ENCODE measurements at regions not wholly inside any gene's neighbourhood (a gene's known extent, or its start where the extent isn't known, plus 50 kb on each side); places are given as distances from the start of the nearest gene placed in this dataset.

DNA sequence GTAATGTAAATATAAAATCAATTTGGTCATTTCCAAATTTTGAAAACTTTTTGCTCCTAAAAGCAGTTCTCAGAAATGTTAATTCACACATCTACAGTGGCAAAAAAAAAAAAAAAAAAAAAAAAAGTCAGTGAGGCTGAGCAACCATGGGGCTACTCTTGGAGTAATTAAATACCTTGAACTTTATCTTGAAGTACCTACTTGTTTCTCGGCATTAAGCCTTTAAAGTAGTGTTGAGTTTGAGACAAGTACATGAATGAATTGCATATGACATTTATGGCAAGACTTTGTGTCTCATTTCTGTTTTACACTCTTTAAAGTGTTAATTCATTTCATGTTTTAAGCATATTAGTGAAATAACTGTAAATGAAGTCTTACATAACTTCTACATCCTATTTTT is 613.3 kb downstream of the XIRP2 start:
- ATAC-seq (no peak), DNase-seq (no peak)
- H3K27me3 Mint-ChIP-seq (ENCODE audit: low read depth in 2 of 2): no peaks in the 10 kb centered on the region
- H3K4me1 Mint-ChIP-seq: no peaks in the 10 kb centered on the region
- H3K9me3 ChIP-seq (ENCODE audit: control insufficient read depth, insufficient read depth, low read length): no peaks in the 10 kb centered on the region
- H3K36me3 ChIP-seq (ENCODE audit: control insufficient read depth, insufficient read depth, low read length): no peaks in the 10 kb centered on the region
- TF ChIP-seq, protein P1, sequence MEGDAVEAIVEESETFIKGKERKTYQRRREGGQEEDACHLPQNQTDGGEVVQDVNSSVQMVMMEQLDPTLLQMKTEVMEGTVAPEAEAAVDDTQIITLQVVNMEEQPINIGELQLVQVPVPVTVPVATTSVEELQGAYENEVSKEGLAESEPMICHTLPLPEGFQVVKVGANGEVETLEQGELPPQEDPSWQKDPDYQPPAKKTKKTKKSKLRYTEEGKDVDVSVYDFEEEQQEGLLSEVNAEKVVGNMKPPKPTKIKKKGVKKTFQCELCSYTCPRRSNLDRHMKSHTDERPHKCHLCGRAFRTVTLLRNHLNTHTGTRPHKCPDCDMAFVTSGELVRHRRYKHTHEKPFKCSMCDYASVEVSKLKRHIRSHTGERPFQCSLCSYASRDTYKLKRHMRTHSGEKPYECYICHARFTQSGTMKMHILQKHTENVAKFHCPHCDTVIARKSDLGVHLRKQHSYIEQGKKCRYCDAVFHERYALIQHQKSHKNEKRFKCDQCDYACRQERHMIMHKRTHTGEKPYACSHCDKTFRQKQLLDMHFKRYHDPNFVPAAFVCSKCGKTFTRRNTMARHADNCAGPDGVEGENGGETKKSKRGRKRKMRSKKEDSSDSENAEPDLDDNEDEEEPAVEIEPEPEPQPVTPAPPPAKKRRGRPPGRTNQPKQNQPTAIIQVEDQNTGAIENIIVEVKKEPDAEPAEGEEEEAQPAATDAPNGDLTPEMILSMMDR (IDR thresholded peaks at IDR 0.05): no peak
- H3K4me3 ChIP-seq (ENCODE audit: low read length): no peak overlapping the region
- no peak overlapping the region for H3K27ac Mint-ChIP-seq
- H3K27ac ChIP-seq (ENCODE audit: low read length): no peak overlapping the region
- intact Hi-C loops (cut with micrococcal nuclease): no loop called here
- no peaks in the 10 kb centered on the region for H3K36me3 Mint-ChIP-seq
- no peaks in the 10 kb centered on the region for H3K27me3 ChIP-seq (ENCODE audit: control insufficient read depth, insufficient read depth, low read length)
- no peaks in the 10 kb centered on the region for H3K4me1 ChIP-seq (ENCODE audit: control insufficient read depth, insufficient read depth, low read length)
- H3K9me3 Mint-ChIP-seq: peaks cover 3 to 12% of the 10 kb centered on the region in 2 donors
- no peak overlapping the region for H3K4me3 Mint-ChIP-seq
- 100% methylated on average over 1 of the region's 1 CpG for WGBS (ENCODE audit: insufficient coverage)

DNA sequence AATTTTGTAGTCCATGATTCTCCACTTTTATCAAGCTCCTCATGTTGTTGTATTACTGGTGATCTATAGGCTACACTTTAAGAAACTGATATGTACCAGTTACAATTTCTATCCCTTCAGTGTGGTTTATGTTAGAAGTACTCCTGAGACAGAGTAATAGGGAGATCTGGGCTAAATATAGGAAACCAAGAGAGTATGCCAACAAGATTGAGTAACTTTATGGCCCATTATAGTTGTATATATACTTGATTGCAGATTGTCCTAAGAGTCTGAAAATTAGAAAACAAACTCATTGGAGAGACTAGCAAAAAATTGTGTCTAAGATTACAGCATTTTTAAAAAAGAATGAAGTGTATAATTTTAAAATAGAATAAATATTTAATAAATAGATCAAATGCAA is 605.6 kb downstream of the XIRP2 start:
- H3K27ac ChIP-seq (ENCODE audit: low read length): no peak overlapping the region
- H3K27ac Mint-ChIP-seq: no peak overlapping the region
- no peaks in the 10 kb centered on the region for H3K4me1 Mint-ChIP-seq
- H3K4me3 ChIP-seq (ENCODE audit: low read length): no peak overlapping the region
- H3K36me3 ChIP-seq (ENCODE audit: control insufficient read depth, insufficient read depth, low read length): no peaks in the 10 kb centered on the region
- DNase-seq: no peak
- H3K4me3 Mint-ChIP-seq: no peak overlapping the region
- no peaks in the 10 kb centered on the region for H3K4me1 ChIP-seq (ENCODE audit: control insufficient read depth, insufficient read depth, low read length)
- intact Hi-C loops (cut with micrococcal nuclease): no loop called here
- H3K9me3 Mint-ChIP-seq: peaks cover 3 to 6% of the 10 kb centered on the region in 2 donors
- H3K9me3 ChIP-seq (ENCODE audit: control insufficient read depth, insufficient read depth, low read length): no peaks in the 10 kb centered on the region
- H3K36me3 Mint-ChIP-seq: no peaks in the 10 kb centered on the region
- H3K27me3 ChIP-seq (ENCODE audit: control insufficient read depth, insufficient read depth, low read length): no peaks in the 10 kb centered on the region
- TF ChIP-seq, protein P1 (IDR thresholded peaks at IDR 0.05): no peak
- no peak for ATAC-seq
- no peaks in the 10 kb centered on the region for H3K27me3 Mint-ChIP-seq (ENCODE audit: low read depth in 2 of 2)

DNA sequence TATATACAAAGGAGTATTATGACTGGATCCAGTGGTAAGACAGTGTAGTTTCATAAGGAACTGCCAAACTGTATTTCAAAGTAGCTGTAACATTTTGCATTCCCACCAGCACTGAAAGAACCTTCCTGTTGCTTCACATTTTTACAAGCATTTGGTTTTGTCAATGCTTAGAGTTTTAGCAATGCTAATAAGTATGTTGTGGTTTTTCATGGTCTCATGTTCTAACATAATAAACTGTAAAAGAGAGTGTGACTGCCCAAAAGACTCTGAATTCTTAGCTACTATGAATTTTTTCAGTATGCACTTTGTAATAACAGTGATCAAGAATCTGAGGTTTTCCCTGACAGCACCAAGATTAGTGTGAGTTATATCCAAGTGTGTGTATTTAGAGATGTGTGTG is 604.2 kb downstream of the XIRP2 start:
- Mint-ChIP-seq H3K27ac (no peak overlapping the region), H3K4me3 (no peak overlapping the region), H3K36me3 (no peaks in the 10 kb centered on the region), H3K9me3 (peaks cover 3 to 6% of the 10 kb centered on the region in 2 donors), H3K27me3 (ENCODE audit: low read depth in 2 of 2) (no peaks in the 10 kb centered on the region), H3K4me1 (no peaks in the 10 kb centered on the region)
- TF ChIP-seq, protein P1 (IDR thresholded peaks at IDR 0.05): no peak
- Histone ChIP-seq H3K4me3 (ENCODE audit: low read length) (no peak overlapping the region), H3K27me3 (ENCODE audit: control insufficient read depth, insufficient read depth, low read length) (no peaks in the 10 kb centered on the region), H3K27ac (ENCODE audit: low read length) (no peak overlapping the region), H3K9me3 (ENCODE audit: control insufficient read depth, insufficient read depth, low read length) (no peaks in the 10 kb centered on the region), H3K4me1 (ENCODE audit: control insufficient read depth, insufficient read depth, low read length) (no peaks in the 10 kb centered on the region), H3K36me3 (ENCODE audit: control insufficient read depth, insufficient read depth, low read length) (no peaks in the 10 kb centered on the region)
- DNase-seq (no peak), ATAC-seq (no peak)
- intact Hi-C loops (cut with micrococcal nuclease): no loop called here

DNA sequence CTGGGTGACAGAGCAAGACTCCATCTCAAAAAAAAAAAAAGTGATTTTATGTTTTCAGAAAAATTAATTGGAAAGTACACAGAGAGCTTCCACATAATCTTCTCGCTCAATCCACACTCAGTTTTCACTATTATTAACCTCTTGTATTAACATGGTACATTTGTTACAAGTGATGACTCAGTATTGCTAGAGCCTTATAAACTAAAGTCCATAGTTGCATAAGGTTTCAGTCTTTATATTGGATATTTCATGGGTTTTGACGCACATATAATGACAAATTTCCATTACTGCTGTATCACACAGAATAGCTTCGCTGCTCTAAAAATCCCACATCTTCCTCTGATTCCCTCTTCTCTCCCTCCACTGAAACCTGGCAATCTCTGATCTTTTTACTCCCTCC is 603.5 kb downstream of the XIRP2 start:
- Mint-ChIP-seq H3K27me3 (ENCODE audit: low read depth in 2 of 2) (no peaks in the 10 kb centered on the region), H3K9me3 (peaks cover 3% of the 10 kb centered on the region in 2 donors), H3K4me3 (no peak overlapping the region), H3K27ac (no peak overlapping the region), H3K4me1 (no peaks in the 10 kb centered on the region), H3K36me3 (no peaks in the 10 kb centered on the region)
- Histone ChIP-seq H3K27me3 (ENCODE audit: control insufficient read depth, insufficient read depth, low read length) (no peaks in the 10 kb centered on the region), H3K27ac (ENCODE audit: low read length) (no peak overlapping the region), H3K9me3 (ENCODE audit: control insufficient read depth, insufficient read depth, low read length) (no peaks in the 10 kb centered on the region), H3K4me1 (ENCODE audit: control insufficient read depth, insufficient read depth, low read length) (no peaks in the 10 kb centered on the region), H3K36me3 (ENCODE audit: control insufficient read depth, insufficient read depth, low read length) (no peaks in the 10 kb centered on the region), H3K4me3 (ENCODE audit: low read length) (no peak overlapping the region)
- intact Hi-C loops (cut with micrococcal nuclease): no loop called here
- no peak for ATAC-seq
- DNase-seq: no peak
- 100% methylated on average over 2 of the region's 3 CpGs for WGBS (ENCODE audit: insufficient coverage)
- TF ChIP-seq, protein P1 (IDR thresholded peaks at IDR 0.05): no peak
